COLO668 (cell line): ENCODE measurements at regions not wholly inside any gene's neighbourhood (a gene's known extent, or its start where the extent isn't known, plus 50 kb on each side); places are given as distances from the start of the nearest gene placed in this dataset.
A peak's percentile ranks its signal among the peaks of the same experiment; 100 is the strongest.

Experiments used
- DNase-seq: peaks from one replicate; lab custom pipeline; 2025; ENCODE audit not compliant: unreplicated experiment; lab: John Stamatoyannopoulos, UW

GRCh38 chr2:23238011-23238657 is 146.8 kb upstream of the KLHL29 start:
- DNase-seq, result no peak

- DNase-seq, result no peak
These were observed 145.6 kb upstream of the KLHL29 start for GRCh38 chr2:23239374-23239773.

- DNase-seq, result peak; percentile 9
These were observed 143.9 kb upstream of the KLHL29 start for GRCh38 chr2:23241121-23241520.

- DNase-seq, result no peak
These were observed 143.3 kb upstream of the KLHL29 start for GRCh38 chr2:23241611-23242245.

GRCh38 chr2:23243073-23243659 is 141.8 kb upstream of the KLHL29 start:
- DNase-seq, result no peak

GRCh38 chr2:23244617-23245016 is 140.4 kb upstream of the KLHL29 start:
- no peak for DNase-seq

- no peak for DNase-seq
These were observed 137.8 kb upstream of the KLHL29 start for GRCh38 chr2:23246992-23247683.

GRCh38 chr2:23248667-23249066 is 136.3 kb upstream of the KLHL29 start:
- DNase-seq, result no peak

- DNase-seq, result no peak
These were observed 135.6 kb upstream of the KLHL29 start for GRCh38 chr2:23249348-23249747.

GRCh38 chr2:23250371-23250770 is 134.6 kb upstream of the KLHL29 start:
- no peak for DNase-seq

- no peak for DNase-seq
These were observed 128.3 kb upstream of the KLHL29 start for GRCh38 chr2:23256643-23257042.

- no peak for DNase-seq
These were observed 124.4 kb upstream of the KLHL29 start for GRCh38 chr2:23260621-23261020.

GRCh38 chr2:23268467-23269263 is 116.3 kb upstream of the KLHL29 start:
- DNase-seq, result no peak

- no peak for DNase-seq
These were observed 115.2 kb upstream of the KLHL29 start for GRCh38 chr2:23269747-23270146.

- DNase-seq, result no peak
These were observed 114.2 kb upstream of the KLHL29 start for GRCh38 chr2:23270810-23271209.

- no peak for DNase-seq
These were observed 113.7 kb upstream of the KLHL29 start for GRCh38 chr2:23271230-23271629.

GRCh38 chr2:23273786-23274185 is 111.2 kb upstream of the KLHL29 start:
- DNase-seq, result no peak

- DNase-seq, result peak; percentile 7
These were observed 104.6 kb upstream of the KLHL29 start for GRCh38 chr2:23280401-23280800.

- DNase-seq, result no peak
These were observed 101.3 kb upstream of the KLHL29 start for GRCh38 chr2:23283653-23284052.

GRCh38 chr2:23285091-23285800 is 99.7 kb upstream of the KLHL29 start:
- DNase-seq, result no peak
